Smooth muscle cell (in vitro differentiated cells): ENCODE measurements at regions not wholly inside any gene's neighbourhood (a gene's known extent, or its start where the extent isn't known, plus 50 kb on each side); places are given as distances from the start of the nearest gene placed in this dataset.

Source experiments
- DNase-seq: peaks from one replicate; lab custom pipeline; 2025; ENCODE audit not compliant: unreplicated experiment; lab: John Stamatoyannopoulos, UW
- H2AFZ ChIP-seq: fragments of 200-600 bp; sonication (generic); 2 replicates; pipeline ENCODE4 v1.6.0; 2016; ENCODE audit warnings: antibody characterized with exemption, low read depth, mild to moderate bottlenecking
- H3F3A ChIP-seq: fragments of 200-600 bp; sonication (generic); 2 replicates; pipeline ENCODE4 v1.6.0; 2017; ENCODE audit warnings: antibody characterized with exemption, low read depth
- H3K27ac ChIP-seq: fragments of 200-600 bp; sonication (generic); 2 replicates; pipeline ENCODE4 v1.5.1; 2016; ENCODE audit warnings: low read depth, mild to moderate bottlenecking
- H3K27me3 ChIP-seq: fragments of 200-600 bp; sonication (generic); 2 replicates; pipeline ENCODE4 v1.6.1; 2016; ENCODE audit warnings: low read depth, mild to moderate bottlenecking
- H3K36me3 ChIP-seq: fragments of 200-600 bp; sonication (generic); 2 replicates; pipeline ENCODE4 v1.5.1; 2016; ENCODE audit warnings: low read depth
- H3K4me1 ChIP-seq: fragments of 200-600 bp; sonication (generic); 2 replicates; pipeline ENCODE4 v1.5.1; 2016; ENCODE audit warnings: low read depth
- H3K4me2 ChIP-seq: fragments of 200-600 bp; sonication (generic); 2 replicates; pipeline ENCODE4 v1.6.0; 2016; ENCODE audit warnings: mild to moderate bottlenecking
- H3K4me3 ChIP-seq: fragments of 200-600 bp; sonication (generic); 2 replicates; pipeline ENCODE4 v1.5.1; 2016; ENCODE audit warnings: mild to moderate bottlenecking
- H3K79me2 ChIP-seq: fragments of 200-600 bp; sonication (generic); 2 replicates; pipeline ENCODE4 v1.6.0; 2016; ENCODE audit warnings: low read depth, mild to moderate bottlenecking
- H3K9ac ChIP-seq: fragments of 200-600 bp; sonication (generic); 2 replicates; pipeline ENCODE4 v1.6.0; 2016; ENCODE audit warnings: low read depth
- H3K9me3 ChIP-seq: fragments of 200-600 bp; sonication (generic); replicated peaks from 2 replicates; pipeline ENCODE4 v1.5.1; 2016; ENCODE audit warnings: low read depth
- H4K20me1 ChIP-seq: fragments of 200-600 bp; sonication (generic); 2 replicates; pipeline ENCODE4 v1.6.0; 2016; ENCODE audit warnings: low read depth
- WGBS: methylation state at CpG from one replicate; pipeline ENCODE4 v1.1.7; 2016; ENCODE audit warnings: low lambda C conversion rate; 5-methylcytosine and 5-hydroxymethylcytosine counted together
- TF ChIP-seq, protein P1 (sequence below): fragments of 200-600 bp; sonication (generic); IDR thresholded peaks from 2 replicates; pipeline ENCODE4 v1.5.1; 2017; ENCODE audit warnings: borderline replicate concordance, mild to moderate bottlenecking, antibody characterized with exemption; ENCODE audit not compliant: insufficient read depth, poor library complexity, severe bottlenecking

DNA sequence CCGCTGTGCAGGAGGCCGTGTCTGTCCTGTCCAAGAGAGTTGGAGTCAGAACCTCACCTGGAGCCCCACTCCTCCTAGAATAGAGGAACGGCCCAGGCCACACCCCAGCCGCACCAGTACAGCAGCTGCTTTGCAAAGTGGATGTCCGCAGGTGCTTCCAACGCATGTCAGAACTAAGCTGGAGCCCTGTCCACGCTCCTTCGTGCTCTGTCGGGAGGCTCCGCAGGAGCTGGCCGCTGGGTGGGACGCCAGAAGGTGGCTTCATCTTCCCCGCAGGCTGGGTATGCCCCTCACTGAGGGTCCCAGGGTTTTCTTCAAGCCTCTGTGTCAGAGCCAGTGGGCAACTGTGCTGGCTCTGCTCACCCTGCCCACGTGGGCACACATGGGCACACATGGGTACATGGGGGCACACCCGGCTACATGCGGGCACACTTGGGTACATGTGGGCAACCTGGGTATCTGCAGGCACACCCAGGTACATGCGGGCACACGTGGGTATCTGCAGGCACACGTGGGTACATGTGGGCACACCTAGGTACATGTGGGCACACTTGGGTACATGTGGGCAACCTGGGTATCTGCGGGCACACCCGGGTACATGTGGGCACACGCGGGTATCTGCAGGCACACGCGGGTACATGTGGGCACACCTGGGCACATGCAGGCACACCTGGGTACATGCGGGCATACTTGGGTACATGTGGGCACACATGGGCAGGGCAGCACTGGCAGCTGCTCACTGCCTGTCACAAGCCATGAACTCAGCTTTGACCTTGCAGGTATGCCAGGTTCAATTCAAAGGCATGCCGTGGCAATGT is 67.1 kb upstream of the CTDP1 start:
- Histone ChIP-seq H3K79me2 (no peaks in the 10 kb centered on the region), H3K27me3 (no peaks in the 10 kb centered on the region), H3K9ac (no peak overlapping the region), H3K4me3 (no peak overlapping the region), H3K27ac (no peak overlapping the region), H3K4me2 (no peak overlapping the region), H3K9me3 (no peaks in the 10 kb centered on the region), H3K36me3 (no peaks in the 10 kb centered on the region), H4K20me1 (no peaks in the 10 kb centered on the region), H3K4me1 (no peaks in the 10 kb centered on the region), H3F3A (no peaks in the 10 kb centered on the region), H2AFZ (no peak overlapping the region)
- TF ChIP-seq, protein P1, sequence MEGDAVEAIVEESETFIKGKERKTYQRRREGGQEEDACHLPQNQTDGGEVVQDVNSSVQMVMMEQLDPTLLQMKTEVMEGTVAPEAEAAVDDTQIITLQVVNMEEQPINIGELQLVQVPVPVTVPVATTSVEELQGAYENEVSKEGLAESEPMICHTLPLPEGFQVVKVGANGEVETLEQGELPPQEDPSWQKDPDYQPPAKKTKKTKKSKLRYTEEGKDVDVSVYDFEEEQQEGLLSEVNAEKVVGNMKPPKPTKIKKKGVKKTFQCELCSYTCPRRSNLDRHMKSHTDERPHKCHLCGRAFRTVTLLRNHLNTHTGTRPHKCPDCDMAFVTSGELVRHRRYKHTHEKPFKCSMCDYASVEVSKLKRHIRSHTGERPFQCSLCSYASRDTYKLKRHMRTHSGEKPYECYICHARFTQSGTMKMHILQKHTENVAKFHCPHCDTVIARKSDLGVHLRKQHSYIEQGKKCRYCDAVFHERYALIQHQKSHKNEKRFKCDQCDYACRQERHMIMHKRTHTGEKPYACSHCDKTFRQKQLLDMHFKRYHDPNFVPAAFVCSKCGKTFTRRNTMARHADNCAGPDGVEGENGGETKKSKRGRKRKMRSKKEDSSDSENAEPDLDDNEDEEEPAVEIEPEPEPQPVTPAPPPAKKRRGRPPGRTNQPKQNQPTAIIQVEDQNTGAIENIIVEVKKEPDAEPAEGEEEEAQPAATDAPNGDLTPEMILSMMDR: no peak
- no peak for DNase-seq
- 97% methylated on average over 27 of the region's 27 CpGs for WGBS

DNA sequence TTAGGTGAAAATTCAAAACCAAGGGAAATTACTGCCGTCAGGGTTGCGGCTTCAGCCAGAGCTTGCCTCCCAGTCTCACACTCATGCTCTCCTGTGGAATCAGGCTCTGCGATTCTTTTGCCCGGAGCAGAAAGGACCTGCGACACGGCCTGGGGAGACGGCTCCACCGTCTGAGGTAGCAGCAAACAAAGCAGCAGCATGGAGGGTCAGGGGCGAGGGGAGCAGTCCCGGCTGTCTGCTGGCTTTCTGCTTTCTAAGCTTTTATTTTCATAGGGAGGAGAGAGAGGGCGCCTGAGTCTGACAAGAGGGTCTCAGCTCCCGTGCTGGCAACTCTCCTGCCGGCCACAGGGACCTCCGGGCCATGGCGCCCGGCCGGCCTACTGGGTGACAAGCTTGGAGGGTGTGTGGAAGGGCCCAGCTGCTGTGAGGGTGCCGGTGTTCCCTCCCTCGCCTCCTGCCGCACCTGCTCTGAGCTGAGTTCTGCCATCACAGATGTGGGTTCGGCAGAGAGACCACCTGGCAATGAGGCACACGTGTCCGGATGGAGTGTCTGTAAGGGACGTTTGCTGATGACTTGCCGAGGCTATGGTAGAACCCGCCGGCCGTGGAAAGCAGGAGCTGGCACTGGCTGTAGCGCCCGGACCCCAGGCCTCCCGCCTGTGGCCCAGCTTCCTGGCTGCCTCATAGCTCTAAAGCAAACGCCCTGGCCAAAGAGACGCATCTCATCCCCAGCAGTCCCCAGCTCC is 66.2 kb upstream of the CTDP1 start:
- no peaks in the 10 kb centered on the region for H3K36me3 ChIP-seq
- H3K4me3 ChIP-seq: no peak overlapping the region
- TF ChIP-seq, protein P1: no peak
- no peak overlapping the region for H2AFZ ChIP-seq
- H3K4me2 ChIP-seq: no peak overlapping the region
- H4K20me1 ChIP-seq: no peaks in the 10 kb centered on the region
- no peak overlapping the region for H3K9ac ChIP-seq
- H3K27ac ChIP-seq: no peak overlapping the region
- no peaks in the 10 kb centered on the region for H3K9me3 ChIP-seq
- WGBS: 88% methylated on average over 33 of the region's 33 CpGs
- H3K27me3 ChIP-seq: no peaks in the 10 kb centered on the region
- DNase-seq: no peak
- no peaks in the 10 kb centered on the region for H3K4me1 ChIP-seq
- no peaks in the 10 kb centered on the region for H3F3A ChIP-seq
- H3K79me2 ChIP-seq: no peaks in the 10 kb centered on the region

DNA sequence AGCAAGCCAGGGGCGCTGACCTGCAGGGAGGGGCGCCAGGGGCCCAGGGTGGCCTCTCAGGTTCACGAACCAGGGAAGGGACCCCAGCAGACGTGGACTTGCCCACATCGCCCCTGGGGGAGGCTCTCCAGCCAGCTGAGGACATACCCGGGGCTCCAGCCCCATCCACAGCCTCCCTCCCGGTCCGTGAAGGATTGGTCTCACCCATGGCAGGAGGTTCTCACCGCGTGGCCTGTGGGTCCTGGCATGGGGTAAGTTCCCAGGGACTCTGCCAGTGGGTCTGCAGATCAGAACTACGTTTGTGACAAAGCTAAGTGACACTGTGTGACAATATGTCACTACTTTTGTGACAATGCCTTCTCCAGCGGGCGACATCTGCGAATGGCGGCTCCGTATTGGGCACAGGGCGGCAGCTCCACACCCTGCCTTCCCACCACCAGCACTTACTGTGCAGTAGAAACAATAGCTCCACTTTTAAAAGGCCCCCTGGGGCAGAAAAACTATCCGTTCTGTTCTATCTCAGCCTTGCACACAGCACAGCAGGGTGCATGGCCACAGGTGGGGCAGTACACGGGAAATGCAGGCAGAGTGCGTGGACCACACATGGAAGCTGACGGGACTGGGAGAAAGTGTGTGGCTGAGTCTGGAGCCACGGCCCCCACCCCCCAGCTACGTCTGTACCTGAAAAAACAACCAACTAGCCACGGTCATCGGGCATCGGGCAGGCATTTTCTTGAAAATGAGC is 65.2 kb upstream of the CTDP1 start:
- Histone ChIP-seq H3K79me2 (no peaks in the 10 kb centered on the region), H3K36me3 (no peaks in the 10 kb centered on the region), H3F3A (no peaks in the 10 kb centered on the region), H4K20me1 (no peaks in the 10 kb centered on the region), H3K4me1 (no peaks in the 10 kb centered on the region), H3K27ac (no peak overlapping the region), H2AFZ (no peak overlapping the region), H3K9me3 (no peaks in the 10 kb centered on the region), H3K27me3 (no peaks in the 10 kb centered on the region), H3K9ac (no peak overlapping the region), H3K4me3 (no peak overlapping the region), H3K4me2 (no peak overlapping the region)
- 91% methylated on average over 26 of the region's 26 CpGs for WGBS
- DNase-seq: no peak
- TF ChIP-seq, protein P1: no peak
